Endothelial cell of umbilical vein (primary cell): ENCODE measurements at regions not wholly inside any gene's neighbourhood (a gene's known extent, or its start where the extent isn't known, plus 50 kb on each side); places are given as distances from the start of the nearest gene placed in this dataset.

ENCODE experiments used
- BruUV-seq: library from RNA; stranded (reverse); fragments of 400-500 nt; replicated peaks from 2 replicates; lab custom pipeline; 2021; lab: Mats Ljungman, UMichigan
- CTCF ChIA-PET: fragments of 300-600, 350-600 bp; sonication (Branson Sonifier 250); formaldehyde crosslinking; loops from one replicate; lab custom pipeline; 2021; ENCODE audit warnings: antibody characterized with exemption, inconsistent platforms; lab: Charles Lee
- POLR2A ChIA-PET: fragments of 300-600, 350-600 bp; sonication (Branson Sonifier 250); formaldehyde crosslinking; loops from one replicate; lab custom pipeline; 2021; ENCODE audit warnings: antibody characterized with exemption, inconsistent platforms; lab: Charles Lee
- DNase-seq: peaks from one replicate; pipeline ENCODE4 v3.0.0-alpha.2; 2011; ENCODE audit warnings: low read depth, low spot score
- FAIRE-seq: peaks from 2 replicates; lab custom pipeline; 2011; peaks lifted over from hg19 to GRCh38; lab: Jason Lieb, UNC
- H2AFZ ChIP-seq: 2 replicates; pipeline ENCODE4 v1.6.0; 2012; ENCODE audit warnings: low read depth, low read length, control low read depth, inconsistent platforms
- H3K27ac ChIP-seq: 2 replicates; pipeline ENCODE4 v1.5.1; 2011; ENCODE audit warnings: low read depth, mild to moderate bottlenecking, control low read depth, low read length, moderate library complexity; ENCODE audit not compliant: insufficient read depth
- H3K27me3 ChIP-seq, 2 experiments: 2 replicates each; pipeline versions ENCODE4 v1.6.0 to v1.6.1; 2011; ENCODE audit warnings: low read length in 2 of 2, mixed read lengths in 1 of 2; ENCODE audit not compliant: control insufficient read depth in 2 of 2, insufficient read depth in 2 of 2
- H3K36me3 ChIP-seq, 2 experiments: 2 replicates in 1 of 2; 3 replicates in 1 of 2; pipeline ENCODE4 v1.5.1; 2011; ENCODE audit warnings: low read length in 2 of 2, mild to moderate bottlenecking in 1 of 2, moderate library complexity in 1 of 2; ENCODE audit not compliant: control insufficient read depth in 2 of 2, insufficient read depth in 2 of 2; ENCODE audit errors: extremely low read depth in 1 of 2
- H3K4me1 ChIP-seq: 3 replicates; pipeline ENCODE4 v1.5.1; 2011; ENCODE audit warnings: mild to moderate bottlenecking, low read length; ENCODE audit not compliant: control insufficient read depth, insufficient read depth; ENCODE audit errors: extremely low read depth
- H3K4me2 ChIP-seq: 2 replicates; pipeline ENCODE4 v1.6.1; 2011; ENCODE audit warnings: low read length, control low read depth, mixed read lengths; ENCODE audit not compliant: insufficient read depth
- H3K4me3 ChIP-seq, 3 experiments: fragments of 200-600 bp in 1 of 3; sonication (generic), shearing (Covaris generic) in 1 of 3; replicated peaks in 1 of 3; 2 replicates each; pipeline ENCODE4 v1.5.1; 2011 to 2016; ENCODE audit warnings: control low read depth in 3 of 3, low read length in 3 of 3, mild to moderate bottlenecking in 2 of 3, inconsistent platforms in 1 of 3, low read depth in 1 of 3, moderate library complexity in 1 of 3; ENCODE audit not compliant: insufficient read depth in 1 of 3
- H3K79me2 ChIP-seq: 2 replicates; pipeline ENCODE4 v1.6.0; 2012; ENCODE audit warnings: low read length, inconsistent platforms; ENCODE audit not compliant: control insufficient read depth, insufficient read depth
- H3K9ac ChIP-seq: replicated peaks from 2 replicates; pipeline ENCODE3; 2011; ENCODE audit warnings: low read length, control low read depth; ENCODE audit not compliant: insufficient read depth; ENCODE audit errors: extremely low read depth
- H3K9me1 ChIP-seq: replicated peaks from 3 replicates; pipeline ENCODE4 v1.6.0; 2011; ENCODE audit warnings: mild to moderate bottlenecking, low read length; ENCODE audit not compliant: control insufficient read depth, insufficient read depth; ENCODE audit errors: extremely low read depth
- H3K9me3 ChIP-seq: replicated peaks from 2 replicates; pipeline ENCODE4 v1.5.1; 2012; ENCODE audit warnings: low read length, inconsistent platforms; ENCODE audit not compliant: control insufficient read depth, insufficient read depth
- H4K20me1 ChIP-seq: replicated peaks from 2 replicates; pipeline ENCODE3; 2011; ENCODE audit warnings: mild to moderate bottlenecking, low read length; ENCODE audit not compliant: control insufficient read depth, insufficient read depth; ENCODE audit errors: extremely low read depth
- EZH2 ChIP-seq: IDR thresholded peaks from 2 replicates; pipeline ENCODE4 v1.6.1; 2012; ENCODE audit warnings: borderline replicate concordance, low read depth, mild to moderate bottlenecking, moderate library complexity, low read length, inconsistent platforms; ENCODE audit not compliant: severe bottlenecking
- FOS ChIP-seq: IDR thresholded peaks from 2 replicates; pipeline ENCODE4 v1.6.1; 2011; ENCODE audit warnings: mild to moderate bottlenecking, low read length, moderate library complexity, borderline replicate concordance; ENCODE audit not compliant: insufficient read depth
- GATA2 ChIP-seq: IDR thresholded peaks from 2 replicates; pipeline ENCODE4 v1.7.0; 2011; ENCODE audit warnings: low read depth, mild to moderate bottlenecking, moderate library complexity, mixed read lengths, low read length; ENCODE audit not compliant: insufficient read length, insufficient read depth
- JUN ChIP-seq: IDR thresholded peaks from 2 replicates; pipeline ENCODE4 v1.6.1; 2011; ENCODE audit warnings: borderline replicate concordance, low read depth; ENCODE audit not compliant: insufficient read length, insufficient read depth
- MYC ChIP-seq: IDR thresholded peaks from one replicate; pipeline ENCODE4 v1.6.1; 2011; ENCODE audit warnings: mild to moderate bottlenecking, low read depth, low read length
- POLR2A ChIP-seq: IDR thresholded peaks from 2 replicates; pipeline ENCODE4 v1.6.1; 2012; ENCODE audit warnings: low read depth, mild to moderate bottlenecking, control low read depth, low read length
- POLR2AphosphoS5 ChIP-seq: IDR thresholded peaks from 2 replicates; pipeline ENCODE4 v1.6.1; 2012; ENCODE audit warnings: low read depth, mild to moderate bottlenecking, control low read depth, low read length, moderate library complexity; ENCODE audit not compliant: insufficient read depth
- dilution Hi-C: fragments of 300-500 bp; cut with MboI; formaldehyde crosslinking; loops from one replicate; pipeline ENCODE4 v1.15.0; 2019; ENCODE audit warnings: low sequenced_read_pairs; ENCODE audit not compliant: extremely low pct_ligation_motif_present
- intact Hi-C: fragments of 100-400 bp; cut with micrococcal nuclease; formaldehyde crosslinking; loops from one replicate; pipeline ENCODE4 v1.10.0; 2022
- TF ChIP-seq, protein P1 (sequence below), 2 donors: IDR thresholded peaks; 1 replicate in 1 of 2; 2 replicates in 1 of 2; pipeline ENCODE4 v1.5.1; 2011; ENCODE audit warnings: low read length in 2 of 2, mild to moderate bottlenecking in 2 of 2, moderate library complexity in 2 of 2, control low read depth in 1 of 2, inconsistent platforms in 1 of 2, low read depth in 1 of 2; ENCODE audit not compliant: insufficient read depth in 1 of 2; ENCODE audit errors: extremely low read depth in 1 of 2
- TF ChIP-seq, protein P2 (sequence below): IDR thresholded peaks from 2 replicates; pipeline ENCODE4 v1.6.1; 2011; ENCODE audit not compliant: insufficient read depth, insufficient read length

DNA sequence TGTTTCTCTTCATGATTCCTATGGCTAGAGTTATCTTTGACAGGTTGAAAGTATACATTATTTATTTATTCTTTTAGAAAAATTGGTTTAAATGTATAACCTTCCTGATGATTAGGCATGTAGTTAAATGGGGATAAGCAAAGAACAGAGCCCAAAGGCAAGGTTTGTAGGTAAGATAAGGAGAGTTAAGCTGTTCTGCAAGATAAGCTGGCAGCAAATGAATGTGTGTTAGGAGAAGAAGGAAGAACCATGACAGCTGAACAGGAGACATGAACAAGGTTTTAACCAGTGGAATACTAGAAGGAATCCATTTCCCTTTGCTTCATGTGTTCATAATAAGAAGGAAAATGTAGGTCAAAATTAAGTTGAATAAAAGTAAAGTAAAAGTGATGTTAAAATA is 1330.1 kb upstream of the USP15 start:
- POLR2A ChIA-PET, result no interaction called here
- no TSS peak for BruUV-seq
- TF ChIP-seq, protein P1, sequence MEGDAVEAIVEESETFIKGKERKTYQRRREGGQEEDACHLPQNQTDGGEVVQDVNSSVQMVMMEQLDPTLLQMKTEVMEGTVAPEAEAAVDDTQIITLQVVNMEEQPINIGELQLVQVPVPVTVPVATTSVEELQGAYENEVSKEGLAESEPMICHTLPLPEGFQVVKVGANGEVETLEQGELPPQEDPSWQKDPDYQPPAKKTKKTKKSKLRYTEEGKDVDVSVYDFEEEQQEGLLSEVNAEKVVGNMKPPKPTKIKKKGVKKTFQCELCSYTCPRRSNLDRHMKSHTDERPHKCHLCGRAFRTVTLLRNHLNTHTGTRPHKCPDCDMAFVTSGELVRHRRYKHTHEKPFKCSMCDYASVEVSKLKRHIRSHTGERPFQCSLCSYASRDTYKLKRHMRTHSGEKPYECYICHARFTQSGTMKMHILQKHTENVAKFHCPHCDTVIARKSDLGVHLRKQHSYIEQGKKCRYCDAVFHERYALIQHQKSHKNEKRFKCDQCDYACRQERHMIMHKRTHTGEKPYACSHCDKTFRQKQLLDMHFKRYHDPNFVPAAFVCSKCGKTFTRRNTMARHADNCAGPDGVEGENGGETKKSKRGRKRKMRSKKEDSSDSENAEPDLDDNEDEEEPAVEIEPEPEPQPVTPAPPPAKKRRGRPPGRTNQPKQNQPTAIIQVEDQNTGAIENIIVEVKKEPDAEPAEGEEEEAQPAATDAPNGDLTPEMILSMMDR (IDR thresholded peaks at IDR 0.05; ENCODE audit: extremely low read depth in 1 of 2, insufficient read depth in 1 of 2, low read depth in 1 of 2, low read length in 2 of 2), result no peak
- no peak for TF ChIP-seq EZH2
- TF ChIP-seq POLR2AphosphoS5, result no peak
- TF ChIP-seq GATA2, result no peak
- TF ChIP-seq, protein P2, sequence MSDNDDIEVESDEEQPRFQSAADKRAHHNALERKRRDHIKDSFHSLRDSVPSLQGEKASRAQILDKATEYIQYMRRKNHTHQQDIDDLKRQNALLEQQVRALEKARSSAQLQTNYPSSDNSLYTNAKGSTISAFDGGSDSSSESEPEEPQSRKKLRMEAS, result no peak
- no peak for TF ChIP-seq FOS
- TF ChIP-seq JUN, result no peak
- no peak for TF ChIP-seq POLR2A
- no peak for TF ChIP-seq MYC
- H2AFZ ChIP-seq, result no peak overlapping the region
- no peaks in the 10 kb centered on the region for H3K27me3 ChIP-seq
- DNase-seq, result no peak
- CTCF ChIA-PET, result no interaction called here
- H3K9me1 ChIP-seq, result no peaks in the 10 kb centered on the region
- no peak overlapping the region for H3K9ac ChIP-seq
- FAIRE-seq, result no peak
- no peaks in the 10 kb centered on the region for H3K79me2 ChIP-seq
- no peaks in the 10 kb centered on the region for H3K4me1 ChIP-seq
- dilution Hi-C loops, result no loop called here
- intact Hi-C loops, result no loop called here
- H3K36me3 ChIP-seq, result no peaks in the 10 kb centered on the region
- no peak overlapping the region for H3K27ac ChIP-seq
- no peak overlapping the region for H3K4me2 ChIP-seq
- H3K9me3 ChIP-seq, result no peaks in the 10 kb centered on the region
- H3K4me3 ChIP-seq, result no peak overlapping the region
- H4K20me1 ChIP-seq, result no peaks in the 10 kb centered on the region
